SU-DHL-6 (cell line): ENCODE measurements at regions not wholly inside any gene's neighbourhood (a gene's known extent, or its start where the extent isn't known, plus 50 kb on each side); places are given as distances from the start of the nearest gene placed in this dataset.

ENCODE experiments used
- H2AFZ ChIP-seq: fragments of 200-600 bp; sonication (generic); 2 replicates; pipeline ENCODE4 v1.6.1; 2014; ENCODE audit warnings: low read depth, mild to moderate bottlenecking, moderate library complexity, mixed read lengths, antibody characterized with exemption, low read length; ENCODE audit not compliant: severe bottlenecking
- H3F3A ChIP-seq: fragments of 200-600 bp; shearing (Covaris generic); 2 replicates; pipeline ENCODE4 v1.6.0; 2016; ENCODE audit warnings: antibody characterized with exemption, mild to moderate bottlenecking; ENCODE audit not compliant: insufficient read depth
- H3K27ac ChIP-seq: fragments of 200-600 bp; sonication (generic); 2 replicates; pipeline ENCODE4 v1.5.1; 2016; ENCODE audit warnings: low read depth, mild to moderate bottlenecking, low read length, moderate library complexity, mixed read lengths
- H3K27me3 ChIP-seq: fragments of 200-600 bp; sonication (generic), shearing (Covaris generic); 2 replicates; pipeline ENCODE4 v1.6.0; 2014; ENCODE audit warnings: mild to moderate bottlenecking, low read length
- H3K36me3 ChIP-seq: fragments of 200-600 bp; sonication (generic); 2 replicates; pipeline ENCODE4 v1.6.1; 2014; ENCODE audit warnings: mild to moderate bottlenecking, low read length, mixed read lengths
- H3K4me2 ChIP-seq: fragments of 300-600, 200-600 bp; shearing (Covaris generic), sonication (generic); 2 replicates; pipeline ENCODE4 v1.6.0; 2014; ENCODE audit warnings: low read length, low read depth, mild to moderate bottlenecking; ENCODE audit not compliant: poor library complexity, severe bottlenecking
- H3K4me3 ChIP-seq: fragments of 200-600 bp; sonication (generic); 2 replicates; pipeline ENCODE4 v1.5.1; 2014; ENCODE audit warnings: antibody characterized with exemption, low read length, mild to moderate bottlenecking, mixed read lengths; ENCODE audit not compliant: insufficient read depth, poor library complexity, severe bottlenecking
- H3K79me2 ChIP-seq: fragments of 200-600 bp; sonication (generic); 2 replicates; pipeline ENCODE4 v1.6.1; 2014; ENCODE audit warnings: mild to moderate bottlenecking, low read length, moderate library complexity; ENCODE audit not compliant: insufficient read depth
- H3K9ac ChIP-seq: fragments of 200-600 bp; sonication (generic); 2 replicates; pipeline ENCODE4 v1.7.0; 2014; ENCODE audit warnings: mild to moderate bottlenecking, low read length
- H3K9me2 ChIP-seq: fragments of 200-600 bp; sonication (generic); replicated peaks from 2 replicates; pipeline ENCODE4 v1.6.1; 2014; ENCODE audit warnings: low read length; ENCODE audit not compliant: insufficient read depth
- H3K9me3 ChIP-seq: fragments of 200-600 bp; sonication (generic); 2 replicates; pipeline ENCODE4 v1.6.1; 2014; ENCODE audit warnings: low read length, mixed read lengths; ENCODE audit not compliant: insufficient read depth
- H4K20me1 ChIP-seq: fragments of 200-600 bp; sonication (generic); 2 replicates; pipeline ENCODE4 v1.6.1; 2014; ENCODE audit warnings: low read depth, mild to moderate bottlenecking, antibody characterized with exemption, low read length, moderate library complexity, mixed read lengths
- EZH2phosphoT487 ChIP-seq: fragments of 200-600 bp; sonication (generic), shearing (Covaris generic); conservative IDR thresholded peaks from 2 replicates; pipeline ENCODE4 v1.6.1; 2018; ENCODE audit warnings: mild to moderate bottlenecking, antibody characterized with exemption, low read length, moderate library complexity, mixed read lengths
- TF ChIP-seq, protein P1 (sequence below): fragments of 200-600 bp; sonication (generic); IDR thresholded peaks from one replicate; pipeline ENCODE4 v1.5.1; 2017; ENCODE audit warnings: antibody characterized with exemption, mild to moderate bottlenecking, low read length, moderate library complexity; ENCODE audit not compliant: insufficient read depth, poor library complexity, severe bottlenecking

DNA sequence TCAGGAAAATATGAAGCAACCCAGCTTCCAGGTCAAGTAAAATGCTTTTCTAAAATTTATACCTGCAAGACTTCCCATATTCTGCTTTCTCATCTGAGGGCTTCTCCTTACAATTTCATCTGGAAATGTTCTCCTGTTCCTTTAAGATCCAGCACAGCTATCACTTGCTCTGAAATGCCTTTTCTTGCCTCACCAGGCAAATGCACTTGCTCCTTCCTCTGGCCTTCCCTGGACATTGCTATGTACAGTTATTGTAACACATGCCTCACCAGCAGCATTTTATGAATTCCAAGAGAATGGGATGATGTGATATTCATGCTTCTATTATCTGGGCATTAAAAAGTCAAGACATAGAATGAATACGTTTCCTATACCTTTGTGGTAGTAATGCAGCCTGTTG lies 842.1 kb upstream of the INTU start:
- H3K4me3 ChIP-seq, result no peak overlapping the region
- H3K27me3 ChIP-seq, result no peaks in the 10 kb centered on the region
- no peak overlapping the region for H3K4me2 ChIP-seq
- no peaks in the 10 kb centered on the region for H3K36me3 ChIP-seq
- H4K20me1 ChIP-seq, result no peaks in the 10 kb centered on the region
- H3K79me2 ChIP-seq, result no peaks in the 10 kb centered on the region
- H3K27ac ChIP-seq, result no peak overlapping the region
- no peak overlapping the region for H2AFZ ChIP-seq
- TF ChIP-seq, protein P1, sequence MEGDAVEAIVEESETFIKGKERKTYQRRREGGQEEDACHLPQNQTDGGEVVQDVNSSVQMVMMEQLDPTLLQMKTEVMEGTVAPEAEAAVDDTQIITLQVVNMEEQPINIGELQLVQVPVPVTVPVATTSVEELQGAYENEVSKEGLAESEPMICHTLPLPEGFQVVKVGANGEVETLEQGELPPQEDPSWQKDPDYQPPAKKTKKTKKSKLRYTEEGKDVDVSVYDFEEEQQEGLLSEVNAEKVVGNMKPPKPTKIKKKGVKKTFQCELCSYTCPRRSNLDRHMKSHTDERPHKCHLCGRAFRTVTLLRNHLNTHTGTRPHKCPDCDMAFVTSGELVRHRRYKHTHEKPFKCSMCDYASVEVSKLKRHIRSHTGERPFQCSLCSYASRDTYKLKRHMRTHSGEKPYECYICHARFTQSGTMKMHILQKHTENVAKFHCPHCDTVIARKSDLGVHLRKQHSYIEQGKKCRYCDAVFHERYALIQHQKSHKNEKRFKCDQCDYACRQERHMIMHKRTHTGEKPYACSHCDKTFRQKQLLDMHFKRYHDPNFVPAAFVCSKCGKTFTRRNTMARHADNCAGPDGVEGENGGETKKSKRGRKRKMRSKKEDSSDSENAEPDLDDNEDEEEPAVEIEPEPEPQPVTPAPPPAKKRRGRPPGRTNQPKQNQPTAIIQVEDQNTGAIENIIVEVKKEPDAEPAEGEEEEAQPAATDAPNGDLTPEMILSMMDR, result no peak
- TF ChIP-seq EZH2phosphoT487, result no peak
- no peaks in the 10 kb centered on the region for H3K9me3 ChIP-seq
- no peak overlapping the region for H3K9ac ChIP-seq
- no peaks in the 10 kb centered on the region for H3K9me2 ChIP-seq
- H3F3A ChIP-seq, result no peaks in the 10 kb centered on the region

- Histone ChIP-seq H4K20me1 (no peaks in the 10 kb centered on the region), H3K9me2 (no peaks in the 10 kb centered on the region), H3K9ac (no peak overlapping the region), H3K27ac (no peak overlapping the region), H3K36me3 (no peaks in the 10 kb centered on the region), H3K9me3 (no peaks in the 10 kb centered on the region), H2AFZ (no peak overlapping the region), H3K79me2 (no peaks in the 10 kb centered on the region), H3K27me3 (no peaks in the 10 kb centered on the region), H3K4me2 (no peak overlapping the region), H3F3A (no peaks in the 10 kb centered on the region), H3K4me3 (no peak overlapping the region)
- no peak for TF ChIP-seq EZH2phosphoT487
- TF ChIP-seq, protein P1, result no peak
Observed at GRCh38 chr4:126794363-126794762, 838.4 kb upstream of the INTU start.

DNA sequence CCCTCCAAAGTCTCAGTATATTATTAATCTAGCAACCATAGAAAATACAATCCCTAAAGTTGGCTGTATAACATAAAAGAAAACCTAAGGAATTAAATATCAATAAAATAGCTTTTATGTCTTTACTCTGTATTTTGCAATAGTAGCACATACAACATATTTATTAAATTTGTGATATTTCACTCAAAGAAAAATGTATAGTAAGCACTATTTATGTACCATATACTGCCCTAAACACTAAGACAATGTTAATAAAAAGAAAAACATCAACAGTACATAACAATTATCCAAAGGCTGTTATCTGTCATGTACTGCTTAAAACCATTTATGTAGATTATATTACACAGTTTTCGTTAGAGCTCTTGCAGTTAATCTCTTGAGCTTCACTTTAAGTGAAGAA lies 834.5 kb upstream of the INTU start:
- Histone ChIP-seq H3K9me2 (no peaks in the 10 kb centered on the region), H3K4me3 (no peak overlapping the region), H4K20me1 (no peaks in the 10 kb centered on the region), H3K9ac (no peak overlapping the region), H2AFZ (no peak overlapping the region), H3K36me3 (no peaks in the 10 kb centered on the region), H3K79me2 (no peaks in the 10 kb centered on the region), H3K27ac (no peak overlapping the region), H3F3A (no peaks in the 10 kb centered on the region), H3K27me3 (no peaks in the 10 kb centered on the region), H3K9me3 (no peaks in the 10 kb centered on the region), H3K4me2 (no peak overlapping the region)
- TF ChIP-seq EZH2phosphoT487, result no peak
- TF ChIP-seq, protein P1, result no peak
